PC-3 (cell line): ENCODE measurements at regions not wholly inside any gene's neighbourhood (a gene's known extent, or its start where the extent isn't known, plus 50 kb on each side); places are given as distances from the start of the nearest gene placed in this dataset.

Source experiments
- EZH2 ChIP-seq: fragments of 300-600 bp; sonication (generic); IDR thresholded peaks from one replicate; pipeline ENCODE4 v1.6.1; 2017; ENCODE audit warnings: antibody characterized with exemption, mild to moderate bottlenecking, low read length; ENCODE audit not compliant: unreplicated experiment
- EZH2phosphoT487 ChIP-seq: fragments of 300-600 bp; sonication (generic); IDR thresholded peaks from 2 replicates; pipeline ENCODE4 v1.6.1; 2018; ENCODE audit warnings: mild to moderate bottlenecking, antibody characterized with exemption, low read length, borderline replicate concordance
- TF ChIP-seq, protein P1 (sequence below): fragments of 300-600 bp; sonication (generic); conservative IDR thresholded peaks from 2 replicates; pipeline ENCODE4 v1.5.1; 2017; ENCODE audit warnings: antibody characterized with exemption, low read depth, mild to moderate bottlenecking, low read length

DNA sequence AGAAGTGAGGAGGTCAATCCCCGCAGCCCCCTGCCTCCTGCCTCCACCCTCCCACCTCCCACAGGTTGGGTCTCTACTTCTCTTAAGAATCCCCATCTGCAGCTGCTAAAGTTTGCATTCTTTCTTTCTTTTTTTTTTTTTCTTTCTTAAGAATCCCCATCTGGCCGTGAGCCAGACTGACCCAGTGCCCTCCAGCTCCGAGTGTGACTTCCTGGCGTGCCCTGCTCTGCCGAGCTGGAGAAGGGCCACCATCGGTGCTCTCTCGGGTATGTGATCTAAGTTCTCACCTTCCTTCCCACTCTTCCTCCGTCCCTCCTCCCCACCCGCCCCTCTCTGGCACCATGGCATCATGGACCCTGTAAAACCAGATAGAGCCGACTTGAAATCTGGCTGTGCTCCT lies 66.7 kb upstream of the LMO1 start:
- TF ChIP-seq, protein P1, sequence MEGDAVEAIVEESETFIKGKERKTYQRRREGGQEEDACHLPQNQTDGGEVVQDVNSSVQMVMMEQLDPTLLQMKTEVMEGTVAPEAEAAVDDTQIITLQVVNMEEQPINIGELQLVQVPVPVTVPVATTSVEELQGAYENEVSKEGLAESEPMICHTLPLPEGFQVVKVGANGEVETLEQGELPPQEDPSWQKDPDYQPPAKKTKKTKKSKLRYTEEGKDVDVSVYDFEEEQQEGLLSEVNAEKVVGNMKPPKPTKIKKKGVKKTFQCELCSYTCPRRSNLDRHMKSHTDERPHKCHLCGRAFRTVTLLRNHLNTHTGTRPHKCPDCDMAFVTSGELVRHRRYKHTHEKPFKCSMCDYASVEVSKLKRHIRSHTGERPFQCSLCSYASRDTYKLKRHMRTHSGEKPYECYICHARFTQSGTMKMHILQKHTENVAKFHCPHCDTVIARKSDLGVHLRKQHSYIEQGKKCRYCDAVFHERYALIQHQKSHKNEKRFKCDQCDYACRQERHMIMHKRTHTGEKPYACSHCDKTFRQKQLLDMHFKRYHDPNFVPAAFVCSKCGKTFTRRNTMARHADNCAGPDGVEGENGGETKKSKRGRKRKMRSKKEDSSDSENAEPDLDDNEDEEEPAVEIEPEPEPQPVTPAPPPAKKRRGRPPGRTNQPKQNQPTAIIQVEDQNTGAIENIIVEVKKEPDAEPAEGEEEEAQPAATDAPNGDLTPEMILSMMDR: no peak
- TF ChIP-seq EZH2: no peak
- no peak for TF ChIP-seq EZH2phosphoT487
